Stimulated activated memory B cell treated with anti-CD40 and anti-IgM and Interleukin-4, amounts not matched to agents 10 μg/mL and 1 μg/mL and 100 μg/mL, for 72 hours (primary cell): ENCODE measurements at regions not wholly inside any gene's neighbourhood (a gene's known extent, or its start where the extent isn't known, plus 50 kb on each side); places are given as distances from the start of the nearest gene placed in this dataset.

Experiments
- ATAC-seq: fragments of 150-1000 bp; cut with Tn5 transposase; 2 replicates; pipeline ENCODE4 v1.10.0; 2021
- H3K27ac Mint-ChIP-seq: one replicate; pipeline ENCODE4 v1.8.0; 2022; ENCODE audit warnings: mild to moderate bottlenecking, mixed read lengths
- H3K27me3 Mint-ChIP-seq: one replicate; pipeline ENCODE4 v1.8.0; 2022; ENCODE audit warnings: mixed read lengths
- H3K36me3 Mint-ChIP-seq: one replicate; pipeline ENCODE4 v1.8.0; 2022; ENCODE audit warnings: mixed read lengths
- H3K4me1 Mint-ChIP-seq: one replicate; pipeline ENCODE4 v1.8.0; 2022; ENCODE audit warnings: mixed read lengths
- H3K4me3 Mint-ChIP-seq: one replicate; pipeline ENCODE4 v1.8.0; 2022; ENCODE audit warnings: mild to moderate bottlenecking, moderate library complexity, mixed read lengths
- H3K9me3 Mint-ChIP-seq: one replicate; pipeline ENCODE4 v1.8.0; 2022; ENCODE audit warnings: mixed read lengths

DNA sequence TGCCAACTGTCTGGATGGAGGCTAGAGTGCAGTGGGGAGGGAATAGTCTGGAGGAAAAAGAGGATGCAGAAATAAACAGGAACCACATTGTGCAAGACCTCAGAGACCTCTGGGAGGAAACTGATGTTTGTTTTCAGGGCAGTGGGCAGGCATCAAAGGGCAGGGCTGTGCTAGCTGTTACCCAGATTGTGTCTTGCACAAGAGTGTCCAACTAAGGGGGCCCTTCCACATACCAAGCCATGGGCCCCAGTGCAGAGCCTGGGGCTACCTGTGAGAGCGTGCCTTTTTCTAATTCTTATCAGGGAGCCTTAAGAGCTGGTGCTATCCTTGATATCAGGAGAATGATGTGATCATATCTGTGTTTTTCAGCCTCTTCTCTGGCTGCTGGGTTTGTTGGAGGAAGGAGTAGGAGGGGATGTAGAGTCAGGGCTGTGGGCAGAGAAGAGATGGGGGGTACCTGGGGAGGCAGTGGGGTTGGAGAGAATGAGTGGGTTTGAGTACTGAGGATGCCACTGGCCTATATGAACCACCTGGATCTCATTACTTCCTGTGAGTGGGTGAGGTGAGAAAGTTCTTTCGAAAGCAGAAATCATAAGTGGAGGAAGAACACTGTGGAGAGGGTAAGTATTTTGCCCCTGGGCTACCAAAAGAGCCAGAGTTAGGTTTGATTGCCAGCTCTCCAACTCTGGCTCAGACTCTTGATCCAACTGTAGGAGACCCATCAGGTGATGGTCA is 259.2 kb upstream of the CRY1 start:
- Mint-ChIP-seq H3K4me1 (no peaks in the 10 kb centered on the region), H3K27me3 (peaks cover 29% of the 10 kb centered on the region), H3K27ac (no peak overlapping the region), H3K4me3 (no peak overlapping the region), H3K36me3 (no peaks in the 10 kb centered on the region), H3K9me3 (peaks cover 2% of the 10 kb centered on the region)
- no peak for ATAC-seq

DNA sequence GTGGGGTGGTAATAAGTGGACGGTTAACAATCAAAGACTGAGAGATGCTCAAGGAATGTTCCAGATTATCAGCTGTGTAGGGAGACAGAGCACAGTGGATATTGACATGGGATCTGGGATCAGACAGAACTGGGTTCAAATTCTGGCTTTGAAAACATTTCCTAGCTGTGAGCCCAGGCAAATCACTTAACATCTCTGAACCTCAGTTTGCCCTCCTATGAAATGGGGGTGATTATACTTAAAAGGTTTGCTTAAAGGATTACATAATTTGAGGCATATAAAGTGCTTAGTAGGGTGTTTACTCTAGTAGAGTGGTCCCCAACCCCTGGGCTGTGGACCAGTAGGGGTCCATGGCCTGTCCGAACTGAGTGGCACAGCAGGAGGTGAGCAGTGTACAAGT is 260.0 kb upstream of the CRY1 start:
- Mint-ChIP-seq H3K27me3 (peaks cover 37% of the 10 kb centered on the region), H3K4me3 (no peak overlapping the region), H3K36me3 (no peaks in the 10 kb centered on the region), H3K4me1 (no peaks in the 10 kb centered on the region), H3K9me3 (no peaks in the 10 kb centered on the region), H3K27ac (no peak overlapping the region)
- ATAC-seq, result no peak

DNA sequence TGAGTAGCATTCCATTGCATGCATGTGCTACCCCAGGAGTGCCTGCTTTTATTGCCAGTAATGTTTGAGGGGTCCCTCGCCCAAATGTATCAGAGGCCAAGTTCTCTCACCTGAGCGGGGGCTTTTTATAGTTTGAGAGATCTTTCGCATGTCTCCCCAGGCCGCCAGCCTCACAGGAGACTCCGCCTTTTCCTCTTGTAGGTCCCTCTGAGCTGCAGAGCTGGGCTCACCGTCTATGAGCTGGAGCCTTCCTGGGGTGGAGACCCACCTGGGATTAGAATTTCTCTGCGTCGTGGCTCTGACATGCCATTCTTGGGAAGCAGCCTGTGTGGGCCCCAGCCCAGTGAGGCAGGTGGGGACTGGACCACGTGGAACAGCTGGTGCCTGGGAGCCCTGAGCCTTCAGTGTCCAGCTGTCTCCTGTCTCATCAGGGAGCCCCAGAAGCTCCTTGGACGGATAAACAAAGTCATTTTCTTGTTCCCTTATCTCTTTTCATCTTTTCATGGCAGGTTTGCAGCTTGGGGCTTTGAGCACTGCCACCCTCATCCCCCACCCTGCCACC is 261.7 kb upstream of the CRY1 start:
- H3K27ac Mint-ChIP-seq, result no peak overlapping the region
- no peak for ATAC-seq
- H3K9me3 Mint-ChIP-seq, result no peaks in the 10 kb centered on the region
- H3K4me3 Mint-ChIP-seq, result no peak overlapping the region
- H3K4me1 Mint-ChIP-seq, result no peaks in the 10 kb centered on the region
- no peaks in the 10 kb centered on the region for H3K36me3 Mint-ChIP-seq
- peaks cover 37% of the 10 kb centered on the region for H3K27me3 Mint-ChIP-seq

DNA sequence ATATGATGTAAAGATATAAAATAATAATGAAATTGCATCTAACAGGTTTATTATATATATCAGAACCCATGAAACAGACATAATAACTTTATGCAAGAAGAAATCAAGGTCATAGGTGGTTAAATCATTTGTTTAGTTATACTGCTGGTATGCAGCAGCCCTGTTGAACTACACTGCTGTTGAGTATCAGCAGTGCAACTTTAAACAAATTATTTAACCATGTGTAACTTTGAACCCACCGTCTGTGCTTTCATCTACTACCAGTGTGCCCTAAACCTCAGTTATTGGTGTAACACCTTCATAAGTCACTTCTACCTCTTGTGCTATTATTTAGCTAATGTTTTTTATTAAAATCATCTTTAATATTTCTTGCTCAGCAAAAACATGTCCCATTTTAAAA is 262.3 kb upstream of the CRY1 start:
- Mint-ChIP-seq H3K27ac (no peak overlapping the region), H3K36me3 (no peaks in the 10 kb centered on the region), H3K4me1 (no peaks in the 10 kb centered on the region), H3K9me3 (no peaks in the 10 kb centered on the region), H3K27me3 (peaks cover 37% of the 10 kb centered on the region), H3K4me3 (no peak overlapping the region)
- ATAC-seq, result no peak

GRCh38 chr12:107356266-107356936 is 263.1 kb upstream of the CRY1 start:
- Mint-ChIP-seq H3K27ac (no peak overlapping the region), H3K27me3 (peaks cover 37% of the 10 kb centered on the region), H3K4me1 (no peaks in the 10 kb centered on the region), H3K9me3 (no peaks in the 10 kb centered on the region), H3K36me3 (no peaks in the 10 kb centered on the region), H3K4me3 (no peak overlapping the region)
- no peak for ATAC-seq

DNA sequence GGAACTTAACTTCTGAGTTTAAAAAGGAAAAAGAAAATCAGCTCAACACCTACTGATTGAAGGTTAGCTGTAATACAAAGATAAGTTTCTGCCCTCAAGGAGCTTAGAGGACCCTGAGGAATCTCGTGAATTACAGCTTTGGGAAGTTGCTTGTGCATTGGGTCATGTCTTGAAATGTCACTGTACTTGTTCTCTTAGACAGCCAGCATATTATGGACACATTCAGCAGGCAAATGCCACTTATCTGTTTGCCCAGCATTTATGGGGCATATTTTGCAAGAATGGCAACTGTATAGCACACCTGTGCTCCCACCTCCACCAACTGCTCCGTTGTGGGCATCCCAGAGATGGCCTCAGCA is 263.6 kb upstream of the CRY1 start:
- H3K27me3 Mint-ChIP-seq, result peaks cover 34% of the 10 kb centered on the region
- no peak overlapping the region for H3K27ac Mint-ChIP-seq
- no peaks in the 10 kb centered on the region for H3K9me3 Mint-ChIP-seq
- H3K36me3 Mint-ChIP-seq, result no peaks in the 10 kb centered on the region
- ATAC-seq, result no peak
- H3K4me1 Mint-ChIP-seq, result no peaks in the 10 kb centered on the region
- H3K4me3 Mint-ChIP-seq, result no peak overlapping the region

GRCh38 chr12:107359382-107359781 is 266.0 kb upstream of the CRY1 start:
- Mint-ChIP-seq H3K9me3 (no peaks in the 10 kb centered on the region), H3K27me3 (peaks cover 16% of the 10 kb centered on the region), H3K4me1 (no peaks in the 10 kb centered on the region), H3K27ac (no peak overlapping the region), H3K4me3 (no peak overlapping the region), H3K36me3 (no peaks in the 10 kb centered on the region)
- ATAC-seq, result no peak

- H3K27me3 Mint-ChIP-seq, result peaks cover 10% of the 10 kb centered on the region
- no peak overlapping the region for H3K27ac Mint-ChIP-seq
- H3K9me3 Mint-ChIP-seq, result no peaks in the 10 kb centered on the region
- no peak overlapping the region for H3K4me3 Mint-ChIP-seq
- no peaks in the 10 kb centered on the region for H3K36me3 Mint-ChIP-seq
- H3K4me1 Mint-ChIP-seq, result no peaks in the 10 kb centered on the region
- ATAC-seq, result no peak
Measured at GRCh38 chr12:107360033-107360432, 266.7 kb upstream of the CRY1 start.

GRCh38 chr12:107360482-107360881 is 267.1 kb upstream of the CRY1 start:
- Mint-ChIP-seq H3K27me3 (peaks cover 9% of the 10 kb centered on the region), H3K4me1 (no peaks in the 10 kb centered on the region), H3K36me3 (no peaks in the 10 kb centered on the region), H3K4me3 (no peak overlapping the region), H3K27ac (no peak overlapping the region), H3K9me3 (no peaks in the 10 kb centered on the region)
- ATAC-seq, result no peak

- H3K27ac Mint-ChIP-seq, result no peak overlapping the region
- ATAC-seq, result no peak
- no peaks in the 10 kb centered on the region for H3K36me3 Mint-ChIP-seq
- H3K9me3 Mint-ChIP-seq, result no peaks in the 10 kb centered on the region
- no peak overlapping the region for H3K4me3 Mint-ChIP-seq
- peaks cover 9% of the 10 kb centered on the region for H3K27me3 Mint-ChIP-seq
- H3K4me1 Mint-ChIP-seq, result no peaks in the 10 kb centered on the region
Measured at GRCh38 chr12:107361970-107362369, 268.6 kb upstream of the CRY1 start.

- Mint-ChIP-seq H3K9me3 (no peaks in the 10 kb centered on the region), H3K27me3 (peaks cover 3% of the 10 kb centered on the region), H3K27ac (no peak overlapping the region), H3K4me1 (no peaks in the 10 kb centered on the region), H3K36me3 (no peaks in the 10 kb centered on the region), H3K4me3 (no peak overlapping the region)
- ATAC-seq, result no peak
Measured at GRCh38 chr12:107362960-107363359, 269.6 kb upstream of the CRY1 start.

GRCh38 chr12:107364875-107365518 is 271.6 kb upstream of the CRY1 start:
- H3K9me3 Mint-ChIP-seq, result no peaks in the 10 kb centered on the region
- H3K27ac Mint-ChIP-seq, result no peak overlapping the region
- H3K36me3 Mint-ChIP-seq, result no peaks in the 10 kb centered on the region
- ATAC-seq, result no peak
- no peaks in the 10 kb centered on the region for H3K27me3 Mint-ChIP-seq
- no peak overlapping the region for H3K4me3 Mint-ChIP-seq
- peaks cover 8% of the 10 kb centered on the region for H3K4me1 Mint-ChIP-seq

DNA sequence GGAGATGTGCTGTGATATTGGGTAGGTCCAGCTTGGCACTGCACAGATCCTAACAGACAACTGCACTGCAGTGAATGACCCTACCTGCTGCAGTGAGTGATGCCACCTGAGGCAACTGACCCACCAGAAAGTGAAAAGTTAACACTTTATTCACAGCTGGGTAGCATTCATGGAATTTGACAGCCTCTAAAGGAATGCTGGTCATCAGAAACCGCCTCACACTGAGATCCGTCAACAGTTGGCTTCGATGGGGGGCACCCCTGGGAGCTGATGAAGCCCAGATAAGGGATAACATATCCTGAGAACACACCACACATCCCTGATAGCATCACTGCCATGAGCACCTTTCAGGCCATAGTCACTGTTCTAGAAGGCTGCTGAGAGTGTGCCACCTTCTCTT is 272.4 kb upstream of the CRY1 start:
- H3K27ac Mint-ChIP-seq, result no peak overlapping the region
- H3K4me1 Mint-ChIP-seq, result peaks cover 8% of the 10 kb centered on the region
- no peaks in the 10 kb centered on the region for H3K36me3 Mint-ChIP-seq
- no peaks in the 10 kb centered on the region for H3K9me3 Mint-ChIP-seq
- H3K27me3 Mint-ChIP-seq, result no peaks in the 10 kb centered on the region
- no peak overlapping the region for H3K4me3 Mint-ChIP-seq
- no peak for ATAC-seq

GRCh38 chr12:107366322-107366721 is 273.0 kb upstream of the CRY1 start:
- H3K4me3 Mint-ChIP-seq, result no peak overlapping the region
- H3K27ac Mint-ChIP-seq, result no peak overlapping the region
- H3K9me3 Mint-ChIP-seq, result no peaks in the 10 kb centered on the region
- H3K36me3 Mint-ChIP-seq, result no peaks in the 10 kb centered on the region
- ATAC-seq, result no peak
- H3K27me3 Mint-ChIP-seq, result no peaks in the 10 kb centered on the region
- peaks cover 8% of the 10 kb centered on the region for H3K4me1 Mint-ChIP-seq

- ATAC-seq, result no peak
- H3K27ac Mint-ChIP-seq, result no peak overlapping the region
- H3K36me3 Mint-ChIP-seq, result no peaks in the 10 kb centered on the region
- no peak overlapping the region for H3K4me3 Mint-ChIP-seq
- no peaks in the 10 kb centered on the region for H3K9me3 Mint-ChIP-seq
- peaks cover 15% of the 10 kb centered on the region for H3K4me1 Mint-ChIP-seq
- no peaks in the 10 kb centered on the region for H3K27me3 Mint-ChIP-seq
Measured at GRCh38 chr12:107368586-107368985, 275.2 kb upstream of the CRY1 start.

GRCh38 chr12:107369006-107369405 is 275.7 kb upstream of the CRY1 start:
- Mint-ChIP-seq H3K4me1 (peaks cover 15% of the 10 kb centered on the region), H3K36me3 (no peaks in the 10 kb centered on the region), H3K27ac (no peak overlapping the region), H3K9me3 (no peaks in the 10 kb centered on the region), H3K4me3 (no peak overlapping the region), H3K27me3 (no peaks in the 10 kb centered on the region)
- ATAC-seq, result no peak
